Activated CD8-positive, alpha-beta memory T cell treated with anti-CD3 and anti-CD28 coated beads, Interleukin-2, amount 50 U/mL, for 4 hours (primary cell): ENCODE measurements at regions not wholly inside any gene's neighbourhood (a gene's known extent, or its start where the extent isn't known, plus 50 kb on each side); places are given as distances from the start of the nearest gene placed in this dataset.
"Not testable (repeated sequence)": the region's sequence is repeated elsewhere in the genome, so short reads cannot be mapped to it uniquely, and the experiment has no call there.

Experiments used
- DNase-seq: peaks from one replicate; pipeline ENCODE4 v3.0.0-alpha.2; 2020

- no peak for DNase-seq
Measured at GRCh38 chr10:65769828-65770227, 1156.0 kb upstream of the LRRTM3 start.

GRCh38 chr10:65778753-65779152 is 1147.1 kb upstream of the LRRTM3 start:
- no peak for DNase-seq

GRCh38 chr10:65779985-65780384 is 1145.9 kb upstream of the LRRTM3 start:
- no peak for DNase-seq

GRCh38 chr10:65786279-65786678 is 1139.6 kb upstream of the LRRTM3 start:
- no peak for DNase-seq

GRCh38 chr10:65787571-65787970 is 1138.3 kb upstream of the LRRTM3 start:
- no peak for DNase-seq

GRCh38 chr10:65788271-65788670 is 1137.6 kb upstream of the LRRTM3 start:
- no peak for DNase-seq

GRCh38 chr10:65791979-65792378 is 1133.9 kb upstream of the LRRTM3 start:
- DNase-seq = no peak

GRCh38 chr10:65793738-65794425 is 1132.0 kb upstream of the LRRTM3 start:
- no peak for DNase-seq

- not testable (repeated sequence) for DNase-seq
Measured at GRCh38 chr10:65794861-65795260, 1131.0 kb upstream of the LRRTM3 start.

- no peak for DNase-seq
Measured at GRCh38 chr10:65796472-65796871, 1129.4 kb upstream of the LRRTM3 start.

GRCh38 chr10:65798133-65798532 is 1127.7 kb upstream of the LRRTM3 start:
- DNase-seq = no peak

GRCh38 chr10:65802391-65802790 is 1123.4 kb upstream of the LRRTM3 start:
- DNase-seq = no peak

GRCh38 chr10:65805511-65805910 is 1120.3 kb upstream of the LRRTM3 start:
- DNase-seq = no peak

GRCh38 chr10:65805993-65806392 is 1119.8 kb upstream of the LRRTM3 start:
- no peak for DNase-seq

GRCh38 chr10:65808687-65809333 is 1117.0 kb upstream of the LRRTM3 start:
- no peak for DNase-seq

- DNase-seq = no peak
Measured at GRCh38 chr10:65811931-65812525, 1113.8 kb upstream of the LRRTM3 start.

- no peak for DNase-seq
Measured at GRCh38 chr10:65816536-65816935, 1109.3 kb upstream of the LRRTM3 start.

- DNase-seq = no peak
Measured at GRCh38 chr10:65818990-65819389, 1106.8 kb upstream of the LRRTM3 start.

GRCh38 chr10:65827359-65827758 is 1098.5 kb upstream of the LRRTM3 start:
- DNase-seq = no peak

- no peak for DNase-seq
Measured at GRCh38 chr10:65838811-65839210, 1087.0 kb upstream of the LRRTM3 start.

- DNase-seq = no peak
Measured at GRCh38 chr10:65843203-65843602, 1082.6 kb upstream of the LRRTM3 start.

GRCh38 chr10:65845916-65846315 is 1079.9 kb upstream of the LRRTM3 start:
- no peak for DNase-seq

GRCh38 chr10:65846541-65846940 is 1079.3 kb upstream of the LRRTM3 start:
- DNase-seq = no peak

GRCh38 chr10:65846949-65847348 is 1078.9 kb upstream of the LRRTM3 start:
- DNase-seq = no peak
